Bone marrow (tissue), 2 donors: ENCODE measurements at regions not wholly inside any gene's neighbourhood (a gene's known extent, or its start where the extent isn't known, plus 50 kb on each side); places are given as distances from the start of the nearest gene placed in this dataset.
"Not testable (repeated sequence)": the region's sequence is repeated elsewhere in the genome, so short reads cannot be mapped to it uniquely, and the experiment has no call there.

ENCODE experiments used
- DNase-seq, 2 donors: peaks; one replicate each; lab custom pipeline; 2025; lab: John Stamatoyannopoulos, UW

DNA sequence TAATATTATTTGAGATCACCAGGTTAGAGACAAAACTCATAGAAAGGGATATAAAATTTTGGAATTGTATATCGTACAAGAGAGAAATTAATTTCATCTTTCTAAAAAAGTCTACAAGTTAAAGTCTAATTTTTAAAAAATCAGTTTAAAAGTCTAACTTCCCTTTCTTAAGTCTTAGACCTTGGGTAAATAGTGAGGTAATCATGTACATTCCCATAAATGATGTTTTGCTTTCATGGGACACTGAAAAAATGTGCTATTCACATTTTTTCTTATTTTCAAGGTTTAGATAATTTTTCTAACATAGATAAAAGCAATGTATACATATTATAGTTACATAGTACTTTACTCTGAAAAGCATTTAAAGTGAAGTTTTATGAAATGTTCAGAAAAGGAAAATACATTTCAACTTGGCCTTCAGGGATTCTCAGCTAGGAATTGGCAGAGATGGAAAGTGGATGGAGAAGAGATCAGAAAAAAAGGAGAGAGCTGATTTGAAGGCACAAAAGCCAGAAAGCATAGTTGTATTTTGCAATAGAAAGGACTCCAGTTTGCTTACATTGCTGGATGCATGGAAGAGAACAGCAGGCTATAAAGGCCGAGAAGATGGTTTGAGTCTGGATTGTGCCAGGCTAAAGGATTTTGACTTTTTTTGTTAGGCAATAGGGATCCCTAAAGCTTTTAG is 194.0 kb downstream of the CASP12 start:
- DNase-seq: no peak

GRCh38 chr11:104700609-104701008 is 197.7 kb downstream of the CASP12 start:
- no peak for DNase-seq

DNA sequence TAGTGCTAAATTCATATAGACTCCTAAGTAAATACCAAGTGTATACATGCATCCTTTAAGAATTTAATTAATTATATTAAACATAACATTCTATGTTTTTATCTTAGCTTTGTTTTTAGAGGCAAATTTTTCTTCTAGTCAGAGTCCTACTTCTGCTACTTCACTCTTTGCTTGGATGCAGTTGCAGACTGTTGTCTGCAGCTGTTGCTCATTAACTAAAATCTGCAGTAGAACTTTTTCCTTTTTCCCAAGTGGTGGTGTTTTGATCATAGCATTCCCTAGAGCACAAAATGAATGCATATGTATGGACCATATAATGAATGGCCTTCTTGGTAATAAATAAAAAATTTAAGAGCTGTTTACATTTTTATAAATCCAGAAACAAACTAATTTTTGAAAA is 198.3 kb downstream of the CASP12 start:
- DNase-seq: no peak

- no peak for DNase-seq
These were observed 203.2 kb downstream of the CASP12 start for GRCh38 chr11:104695065-104695463.

- DNase-seq: peak in 1 of 2 donors; percentile 39
These were observed 203.8 kb downstream of the CASP12 start for GRCh38 chr11:104694259-104695064.

- no peak for DNase-seq
These were observed 205.5 kb downstream of the CASP12 start for GRCh38 chr11:104692751-104693150.

- no peak for DNase-seq
These were observed 207.1 kb downstream of the CASP12 start for GRCh38 chr11:104691129-104691528.

DNA sequence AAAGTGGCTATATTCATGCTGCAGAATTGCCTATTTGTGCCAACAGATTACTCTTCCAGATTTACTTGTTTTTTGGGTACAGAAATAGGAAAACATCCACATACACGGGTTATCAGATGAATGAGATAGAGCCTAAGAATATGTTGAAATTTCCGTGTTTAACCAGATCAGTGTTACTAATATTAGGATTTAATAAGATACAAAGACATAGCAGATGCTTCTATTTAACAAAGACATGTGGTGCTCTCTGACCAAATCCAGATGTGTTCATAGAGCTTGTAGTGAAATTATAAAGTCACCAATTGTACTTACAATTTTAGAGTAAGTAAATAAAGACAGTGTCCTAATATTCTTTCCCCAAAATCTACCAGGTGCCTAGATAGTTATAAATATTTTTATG is 208.0 kb downstream of the CASP12 start:
- no peak for DNase-seq

DNA sequence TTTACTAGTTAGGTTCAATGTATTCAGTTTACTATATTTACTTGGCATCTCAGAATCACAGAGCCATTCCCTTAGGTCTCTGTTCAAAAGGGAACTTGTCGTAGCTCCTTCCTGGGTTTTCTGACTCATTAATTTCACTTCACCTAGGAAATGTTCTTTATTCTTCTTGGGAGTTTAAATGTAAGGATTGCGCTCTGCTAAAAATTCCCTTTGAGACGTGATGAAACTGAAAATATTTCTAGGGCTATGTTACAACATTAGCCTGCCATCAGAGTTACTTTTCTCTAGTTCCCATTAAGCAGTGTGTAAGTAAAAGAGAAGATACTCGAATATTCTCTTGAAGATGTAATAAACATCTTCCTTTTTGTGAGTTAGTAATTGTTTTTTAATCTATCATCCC is 209.5 kb downstream of the CASP12 start:
- DNase-seq: no peak

DNA sequence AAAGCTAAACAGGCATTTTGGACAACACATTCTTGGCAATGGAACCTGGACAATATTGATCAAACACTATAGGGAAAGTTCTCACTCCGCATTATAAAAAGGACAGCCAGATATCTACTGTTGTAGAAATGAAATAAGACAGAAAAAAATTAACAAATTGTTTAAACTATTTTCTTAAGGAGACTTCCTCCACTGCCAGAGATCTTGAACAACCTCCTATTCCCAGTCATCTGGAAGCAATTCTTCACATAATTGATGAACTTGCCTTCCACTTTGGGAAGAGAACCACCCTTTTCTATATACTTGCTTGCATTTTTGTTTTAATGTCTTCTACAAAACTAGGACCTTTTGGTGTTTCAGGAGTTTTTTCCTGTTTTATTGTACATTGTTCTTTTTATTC is 216.1 kb downstream of the CASP12 start:
- no peak for DNase-seq

GRCh38 chr11:104679258-104679657 is 219.0 kb downstream of the CASP12 start:
- DNase-seq: no peak

- no peak for DNase-seq
These were observed 219.9 kb downstream of the CASP12 start for GRCh38 chr11:104678408-104678807.

DNA sequence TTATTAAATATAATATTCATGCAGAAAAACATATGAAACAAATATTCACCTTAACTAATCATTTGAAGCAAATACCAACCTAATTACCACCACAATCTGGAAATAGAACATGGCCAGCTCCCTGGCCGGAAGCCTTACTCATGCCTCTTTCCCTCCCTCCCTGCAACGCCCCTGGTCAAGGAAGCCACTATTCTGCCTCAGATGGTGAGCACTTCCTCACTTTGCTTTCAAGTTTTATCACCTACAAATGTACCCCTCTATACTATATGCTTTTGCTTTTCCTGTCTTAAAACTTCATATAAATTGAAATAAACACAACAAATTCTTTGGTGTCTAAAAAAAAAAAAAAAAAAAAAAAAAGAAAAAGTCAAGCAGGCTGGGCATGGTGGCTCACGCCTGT is 221.2 kb downstream of the CASP12 start:
- DNase-seq: not testable (repeated sequence)

DNA sequence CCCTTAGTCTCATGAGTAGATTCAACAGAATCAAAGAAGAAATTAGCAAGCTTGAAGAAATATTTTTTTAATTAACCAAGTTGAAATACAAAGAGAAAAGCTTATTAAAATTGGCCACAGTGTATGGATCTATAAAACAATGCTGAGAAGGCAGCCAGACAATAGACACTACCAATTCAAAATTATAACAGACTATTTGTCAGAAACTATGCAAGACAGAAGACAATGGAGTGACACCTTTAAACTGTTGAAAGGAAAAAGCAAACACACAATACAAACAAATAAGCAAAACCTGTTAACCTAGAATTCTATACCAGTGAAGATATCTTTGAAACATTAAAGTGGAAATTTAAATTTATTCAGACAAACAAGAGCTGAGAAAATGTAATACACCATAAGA is 225.4 kb downstream of the CASP12 start:
- DNase-seq: no peak

DNA sequence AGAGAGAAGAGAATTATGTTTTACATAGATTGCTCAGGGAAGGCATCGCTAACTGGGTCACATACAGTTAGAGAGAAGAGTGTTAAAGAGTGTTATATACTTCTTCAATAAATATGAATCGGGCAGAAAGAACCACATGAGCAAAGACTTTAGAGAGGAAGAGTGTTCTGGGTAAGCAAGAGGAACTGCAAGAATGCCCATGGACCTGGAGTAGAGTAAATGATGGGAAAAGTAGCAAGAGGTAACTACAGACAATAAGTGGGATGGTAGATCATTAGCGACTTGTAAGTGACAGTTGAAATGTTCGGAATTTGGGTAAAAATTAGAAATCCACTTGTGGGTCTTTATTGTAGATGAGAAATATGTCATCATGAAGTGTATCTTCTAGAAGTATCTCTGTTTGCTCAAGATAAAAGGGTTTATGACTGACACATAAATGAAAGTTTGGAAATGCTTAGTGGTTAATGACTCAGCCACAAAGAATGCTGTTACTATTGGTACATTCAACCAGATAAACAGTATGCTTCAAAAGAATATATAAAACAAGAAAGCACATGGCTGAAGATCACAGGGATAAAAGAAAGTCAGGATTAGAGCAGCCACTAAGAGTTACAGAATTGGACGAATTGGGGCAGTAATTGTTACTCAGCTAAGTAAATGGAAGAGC is 229.3 kb downstream of the CASP12 start:
- DNase-seq: peak in 1 of 2 donors; percentile 69

- DNase-seq: no peak
These were observed 231.6 kb downstream of the CASP12 start for GRCh38 chr11:104666624-104667023.

GRCh38 chr11:104665641-104666040 is 232.6 kb downstream of the CASP12 start:
- DNase-seq: peak in 1 of 2 donors; percentile 70

DNA sequence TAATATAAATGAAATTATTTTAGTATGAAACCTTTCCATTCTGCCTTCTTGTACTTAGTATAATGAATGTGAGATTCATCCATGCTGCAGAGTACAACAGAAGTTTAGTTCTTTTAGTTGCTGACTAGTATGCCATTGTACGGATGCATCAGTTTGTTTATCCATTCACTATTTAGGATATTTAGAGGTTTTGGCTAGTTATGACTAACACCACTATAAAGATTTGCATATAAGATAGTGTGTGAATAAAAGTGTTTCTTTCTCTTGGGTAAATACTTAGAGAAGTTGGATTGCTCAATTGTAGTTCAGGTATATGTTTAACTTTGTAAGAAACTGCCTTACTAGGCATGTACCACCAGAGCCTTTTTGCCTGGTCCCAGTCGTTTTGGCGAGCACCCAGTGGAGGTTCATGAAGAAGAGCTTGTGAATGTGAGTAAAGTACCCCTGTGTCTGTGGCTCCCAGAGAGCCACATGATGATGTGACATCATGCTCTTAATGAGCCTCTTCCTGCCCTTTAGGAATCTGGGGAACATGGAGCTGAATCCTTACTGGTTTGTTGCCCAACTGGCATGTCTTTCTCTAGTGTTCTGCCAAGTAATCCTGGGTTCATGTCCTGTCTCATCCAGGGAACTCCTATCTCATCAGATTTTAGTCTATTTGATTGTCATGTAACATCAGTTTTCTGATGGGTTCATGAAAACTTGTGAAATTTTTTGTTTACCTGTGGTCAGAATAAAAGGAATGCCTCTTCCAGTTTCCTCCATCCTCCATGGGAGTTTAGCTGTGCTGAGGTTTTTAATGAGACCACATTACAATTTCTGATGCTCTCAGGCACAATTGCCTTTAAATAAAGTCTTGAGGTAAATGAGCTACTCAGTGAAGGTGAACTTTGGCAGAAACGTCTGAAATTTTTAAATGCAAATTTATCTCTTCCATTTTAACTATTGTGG is 234.8 kb downstream of the CASP12 start:
- no peak for DNase-seq

GRCh38 chr11:104661901-104662300 is 236.4 kb downstream of the CASP12 start:
- no peak for DNase-seq

GRCh38 chr11:104661471-104661870 is 236.8 kb downstream of the CASP12 start:
- no peak for DNase-seq

GRCh38 chr11:104658177-104658576 is 240.1 kb downstream of the CASP12 start:
- no peak for DNase-seq

DNA sequence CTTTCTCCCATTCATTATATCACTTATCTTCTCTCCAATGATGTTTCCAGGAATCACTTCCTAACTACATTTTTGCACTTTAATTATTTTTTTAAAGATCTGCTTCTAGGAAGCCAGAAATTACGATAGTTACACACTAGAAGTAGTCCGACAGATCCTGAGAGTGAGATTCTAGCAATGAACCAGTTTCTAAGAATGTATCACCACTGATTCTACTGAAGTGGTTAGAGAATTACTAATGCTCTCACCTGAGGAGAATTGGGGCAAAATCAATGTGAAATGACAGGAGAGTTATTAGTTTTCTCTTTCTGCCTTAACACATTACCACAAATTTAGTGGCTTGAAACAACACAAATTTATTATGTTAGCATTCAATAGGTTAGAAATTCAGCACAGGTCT is 241.2 kb downstream of the CASP12 start:
- DNase-seq: no peak
